HS-5 (cell line): ENCODE measurements at regions not wholly inside any gene's neighbourhood (a gene's known extent, or its start where the extent isn't known, plus 50 kb on each side); places are given as distances from the start of the nearest gene placed in this dataset.

ENCODE experiments used
- DNase-seq: peaks from one replicate; pipeline ENCODE4 v3.0.0-alpha.2; 2012; ENCODE audit warnings: low read depth

DNA sequence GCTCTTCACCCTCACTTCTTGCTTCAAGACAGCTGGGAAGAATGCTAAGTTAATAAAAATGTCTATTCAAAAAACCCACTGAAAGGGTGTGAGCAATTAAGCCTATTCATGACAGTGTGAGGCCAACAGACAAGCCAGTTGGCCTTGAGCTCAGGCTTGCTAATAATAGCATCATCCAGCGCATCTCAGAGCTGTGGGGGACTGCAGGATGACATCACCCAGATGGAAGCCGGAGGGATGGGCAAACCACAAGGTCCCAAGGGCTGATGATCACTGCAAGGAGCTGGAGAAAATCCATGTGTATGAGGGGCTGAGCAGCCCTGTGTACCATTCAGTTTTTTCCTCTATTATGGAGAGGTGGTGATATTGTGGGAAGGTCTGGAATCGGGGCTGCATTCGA lies 770.4 kb downstream of the TNS3 start:
- DNase-seq = peak; percentile 94

DNA sequence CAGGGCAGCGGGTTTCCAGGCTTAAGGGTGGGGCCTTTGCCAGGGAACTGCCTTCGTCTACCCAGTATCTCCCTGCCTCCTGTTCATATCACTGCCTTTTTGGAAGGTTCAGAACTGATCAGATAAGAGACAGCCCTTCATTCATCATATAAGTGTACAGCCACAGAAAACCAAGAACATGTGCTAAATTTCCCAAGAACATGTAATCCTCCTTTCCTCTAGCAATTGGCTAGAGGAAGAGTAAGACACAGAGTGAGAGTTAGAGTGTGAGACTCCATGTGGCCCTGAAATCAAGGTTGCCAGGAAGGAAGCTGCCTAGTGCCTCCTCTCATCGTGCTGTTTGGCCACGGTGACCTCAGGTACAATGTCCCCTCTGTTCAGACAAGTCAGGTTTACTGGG lies 770.9 kb downstream of the TNS3 start:
- DNase-seq = no peak

DNA sequence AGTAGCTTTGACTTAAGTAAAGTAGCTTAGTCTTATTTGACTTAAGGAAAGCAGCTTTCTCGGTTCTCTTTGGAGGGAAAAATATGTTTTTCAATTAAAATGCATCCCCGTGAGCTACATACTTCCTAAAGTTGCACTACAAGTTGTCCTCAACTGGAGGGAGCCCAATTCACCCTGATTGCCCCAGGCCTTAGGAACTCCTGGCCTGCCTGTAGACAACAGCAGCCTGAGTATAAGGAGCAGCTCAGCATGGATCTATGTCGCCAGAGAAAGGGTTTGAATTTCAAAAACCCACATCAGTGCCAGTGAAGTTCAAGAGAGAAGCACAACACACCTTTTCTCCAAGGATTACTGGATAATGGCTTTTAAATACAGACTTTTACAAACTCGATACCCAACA lies 772.0 kb downstream of the TNS3 start:
- no peak for DNase-seq

DNA sequence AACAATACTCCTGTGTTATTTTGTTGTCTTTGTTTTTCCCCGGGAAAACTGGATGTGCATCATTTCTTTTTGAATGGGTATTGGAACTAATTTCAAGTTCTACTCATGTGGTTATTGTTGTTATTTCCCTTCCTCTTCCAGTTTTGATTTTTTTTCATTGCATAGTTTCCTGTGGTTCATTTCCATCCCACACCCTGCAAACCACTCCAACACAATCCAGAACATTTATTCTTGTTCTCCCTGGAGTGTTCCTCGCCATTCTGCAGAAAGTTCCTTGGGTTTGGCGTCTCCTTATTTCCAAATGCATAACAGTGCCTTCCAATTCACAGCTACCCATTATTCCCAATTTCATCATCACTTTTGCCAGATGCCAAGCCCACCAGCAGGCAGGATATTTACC lies 775.1 kb downstream of the TNS3 start:
- DNase-seq = no peak

DNA sequence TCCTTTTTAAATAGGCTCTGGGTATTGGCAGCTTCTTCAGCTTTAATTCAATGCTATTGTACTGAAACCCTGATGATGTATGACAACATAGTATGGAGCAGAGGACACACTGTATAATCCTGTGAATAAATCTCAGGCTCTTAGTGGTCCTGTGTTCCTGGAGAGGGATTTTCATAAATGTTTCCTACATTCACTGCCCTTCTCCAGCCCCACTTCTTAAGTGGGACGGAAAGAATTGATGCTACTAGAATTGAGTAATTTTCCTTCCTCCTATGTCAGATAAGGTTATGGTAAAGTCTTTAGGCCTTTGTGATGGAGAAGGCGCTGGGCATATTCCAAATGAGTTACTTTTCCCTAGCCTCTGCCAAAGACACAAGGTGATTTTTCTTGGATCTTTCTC lies 779.4 kb downstream of the TNS3 start:
- DNase-seq = no peak

DNA sequence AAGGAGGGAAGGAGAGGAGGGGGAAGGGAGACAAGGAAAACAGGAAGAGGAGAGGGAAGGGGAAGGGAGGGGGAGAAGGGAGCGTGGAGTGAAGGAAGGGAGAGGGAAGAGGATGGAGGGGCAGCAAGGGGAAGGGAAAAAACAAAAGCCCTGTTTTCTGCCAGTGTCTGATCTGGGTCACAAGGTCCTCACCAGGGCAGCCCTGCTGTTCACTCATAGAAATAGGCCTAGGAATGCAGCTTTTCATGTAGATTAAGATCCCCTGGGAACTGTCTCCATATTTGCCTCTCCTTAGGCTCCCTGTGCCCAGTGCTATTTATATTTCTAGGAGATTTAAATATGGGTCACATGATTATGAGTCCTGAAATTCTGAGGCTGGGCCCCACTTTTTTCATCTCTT lies 790.7 kb downstream of the TNS3 start:
- DNase-seq = no peak

DNA sequence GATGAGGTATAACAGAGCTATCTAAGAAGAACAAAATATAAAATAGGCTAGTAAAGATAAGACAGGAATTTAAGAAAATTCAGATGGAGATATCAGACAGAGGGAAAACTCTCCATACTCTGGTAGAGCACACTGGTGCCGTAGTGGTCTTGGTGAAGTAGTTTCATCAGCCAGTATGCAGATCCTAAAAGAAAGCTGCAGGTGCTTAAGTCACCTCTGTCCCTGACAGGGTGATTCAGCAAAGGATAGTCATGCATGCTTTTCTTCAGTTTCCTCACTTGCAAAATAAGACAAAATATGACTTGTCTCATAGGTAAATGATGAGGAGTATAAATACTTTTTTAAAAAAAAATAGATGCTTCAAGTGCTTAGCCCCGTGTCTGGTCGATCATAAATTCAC lies 794.9 kb downstream of the TNS3 start:
- DNase-seq = no peak

DNA sequence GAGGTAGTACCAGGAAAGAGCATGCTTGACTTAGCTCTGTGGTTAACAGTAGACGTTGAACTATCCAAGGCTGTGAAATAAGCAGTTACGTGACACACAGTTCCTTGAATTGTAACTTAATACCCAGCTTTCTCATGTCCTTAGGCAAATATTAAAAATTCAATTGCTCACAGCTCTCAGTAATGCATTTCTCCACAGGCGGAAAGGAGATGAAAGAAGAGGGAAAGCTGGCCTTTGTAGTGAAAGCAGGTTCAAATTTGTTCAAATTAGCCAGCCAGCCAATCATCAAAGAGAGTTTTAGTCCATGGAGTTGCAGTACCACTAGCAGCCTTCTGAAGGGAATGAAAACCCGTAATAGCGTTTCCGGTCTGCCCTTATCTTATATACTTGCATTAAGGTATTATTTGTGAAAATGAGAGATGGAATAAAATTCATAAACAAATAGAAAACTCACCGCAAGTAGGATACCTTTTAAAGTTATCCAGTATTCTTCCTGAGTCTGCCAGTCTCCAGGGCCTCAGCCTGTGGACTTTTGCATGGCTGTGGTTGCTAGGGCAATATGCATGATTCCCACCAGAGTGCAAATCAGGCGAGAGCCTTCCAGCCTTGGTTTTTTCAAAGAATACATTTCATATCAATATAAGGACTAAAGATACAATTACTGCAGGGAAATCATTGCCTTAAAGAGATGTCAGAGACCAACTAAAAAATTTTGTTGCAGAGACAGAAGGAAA lies 795.5 kb downstream of the TNS3 start:
- DNase-seq = no peak

DNA sequence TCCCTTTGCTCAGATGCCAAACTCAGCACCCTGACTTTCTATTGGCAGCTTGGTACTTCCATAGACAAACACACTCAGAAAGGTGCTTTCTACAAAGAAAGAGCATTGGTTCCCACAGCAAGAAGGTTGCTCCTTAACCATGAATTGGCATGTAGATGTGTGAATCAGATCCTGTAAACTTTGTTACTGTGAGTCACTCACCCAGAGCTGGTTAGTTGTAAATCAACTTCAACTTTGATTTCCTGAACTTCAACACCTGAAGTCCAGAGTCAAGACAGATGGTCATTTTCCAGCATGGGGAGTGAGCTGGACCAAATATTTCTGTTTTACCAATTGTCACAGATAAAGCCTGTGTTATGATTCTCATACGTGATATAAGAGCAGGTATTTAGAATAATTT lies 797.2 kb downstream of the TNS3 start:
- DNase-seq = peak; percentile 60

DNA sequence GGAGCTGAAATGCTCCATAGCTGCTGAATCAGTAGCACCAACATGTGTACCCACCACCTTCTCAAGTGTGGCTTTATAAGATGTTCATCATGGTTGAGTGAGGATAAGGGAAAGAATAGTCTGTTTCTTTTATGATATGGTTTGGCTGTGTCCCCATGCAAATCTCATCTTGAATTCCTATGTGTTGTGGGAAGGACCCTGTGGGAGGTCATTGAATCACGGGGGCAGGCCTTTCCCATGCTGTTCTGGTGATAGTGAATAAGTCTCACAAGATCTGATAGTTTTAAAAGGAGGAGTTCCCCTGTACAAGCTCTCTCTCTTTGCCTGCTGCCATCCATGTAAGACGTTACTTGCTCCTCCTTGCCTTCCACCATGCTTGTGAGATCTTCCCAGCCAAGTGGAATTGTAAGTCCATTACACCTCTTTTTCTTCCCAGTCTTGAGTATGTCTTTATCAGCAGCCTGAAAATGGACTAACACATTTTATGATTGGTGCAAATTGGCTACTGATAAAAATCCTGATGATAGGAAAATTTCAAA lies 799.9 kb downstream of the TNS3 start:
- DNase-seq = no peak

DNA sequence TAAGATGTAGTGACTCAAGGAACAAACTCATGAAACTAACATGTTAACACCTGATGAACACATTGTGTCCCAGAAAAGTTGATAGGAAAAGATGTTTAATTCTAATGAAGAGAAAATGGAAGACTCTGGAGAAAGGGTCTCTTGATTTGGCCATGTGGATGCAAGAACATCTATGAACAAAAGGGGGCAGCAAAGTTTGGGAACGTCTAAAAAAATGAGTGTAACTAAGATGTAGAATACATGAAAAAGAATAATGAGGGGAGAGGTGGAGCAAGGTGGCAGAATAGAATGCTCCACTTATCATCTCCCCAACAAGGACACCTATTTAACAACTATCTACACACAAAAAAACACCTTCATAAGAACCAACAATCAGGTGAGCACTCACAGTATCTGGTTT lies 805.1 kb downstream of the TNS3 start:
- no peak for DNase-seq

DNA sequence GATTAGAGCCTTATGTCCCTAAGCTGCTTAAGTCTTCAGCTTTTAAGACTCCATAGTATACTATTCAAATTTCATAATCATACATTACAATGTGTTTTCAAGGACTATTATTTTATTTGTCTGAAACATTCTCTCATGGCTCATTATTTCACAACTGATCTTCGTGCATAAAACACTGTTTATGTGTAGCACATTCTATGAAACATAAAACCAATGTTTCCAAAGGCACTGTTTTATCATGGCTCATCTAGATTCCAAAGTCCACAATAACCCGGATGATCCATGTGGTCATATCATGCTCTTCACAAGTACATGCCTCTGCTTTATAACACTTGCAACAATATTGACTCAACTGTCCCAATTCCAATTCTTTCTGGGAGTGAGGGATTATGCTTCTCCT lies 806.1 kb downstream of the TNS3 start:
- DNase-seq = no peak

DNA sequence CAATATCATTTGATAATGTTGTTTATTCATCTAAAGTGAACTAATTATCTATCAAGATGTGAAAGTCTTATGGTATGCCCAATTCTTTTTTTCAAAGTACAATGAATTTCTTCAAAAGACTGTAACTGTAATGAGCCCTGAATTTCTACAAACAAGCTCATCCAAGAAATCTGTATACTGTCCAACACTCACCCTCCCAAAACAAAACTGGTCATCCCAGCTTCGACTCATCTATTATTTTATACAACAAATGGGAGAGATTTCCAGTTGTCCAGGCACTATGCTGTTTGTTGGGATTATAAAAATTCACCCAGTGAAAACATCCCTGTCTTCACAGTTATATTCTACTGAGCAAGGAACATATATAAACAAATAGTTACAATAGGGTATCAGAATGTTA lies 806.9 kb downstream of the TNS3 start:
- DNase-seq = no peak

DNA sequence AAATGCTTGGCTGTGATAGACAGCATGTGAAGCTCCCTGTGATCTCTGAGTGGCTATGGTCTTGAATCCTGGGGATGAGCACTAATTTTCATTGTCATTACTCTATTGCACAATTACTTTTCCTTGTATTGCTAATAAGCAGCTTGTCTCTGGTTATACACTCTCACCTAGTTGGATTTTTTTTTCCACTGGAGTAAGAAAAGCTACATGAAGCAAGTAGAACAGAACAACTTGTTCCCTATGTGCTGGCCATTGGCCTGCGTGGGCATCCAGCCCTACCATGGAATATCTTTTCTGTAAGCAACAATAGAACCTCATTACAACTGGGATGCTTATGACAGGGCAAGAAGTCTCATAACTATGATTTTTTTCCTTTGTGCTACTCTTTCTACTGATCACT lies 807.4 kb downstream of the TNS3 start:
- no peak for DNase-seq

DNA sequence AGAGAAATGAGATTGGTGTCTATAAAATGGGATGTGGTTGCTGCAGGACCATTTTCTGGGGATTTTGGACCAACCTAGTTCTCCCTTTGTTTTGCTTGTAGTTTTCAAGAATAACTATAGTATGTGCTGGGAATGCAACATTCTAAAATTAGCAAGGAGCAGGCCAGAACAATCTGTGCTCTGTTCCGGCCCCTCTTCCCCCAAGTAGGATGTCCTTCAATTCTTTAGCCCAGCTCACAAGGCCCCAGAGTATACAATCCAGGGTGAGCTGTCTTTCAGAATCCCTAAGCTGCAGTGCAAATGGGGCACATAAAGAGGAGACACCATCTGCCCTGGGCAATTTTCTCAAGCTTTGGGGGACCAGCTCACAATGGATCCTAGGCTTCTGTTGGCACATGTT lies 809.1 kb downstream of the TNS3 start:
- no peak for DNase-seq

DNA sequence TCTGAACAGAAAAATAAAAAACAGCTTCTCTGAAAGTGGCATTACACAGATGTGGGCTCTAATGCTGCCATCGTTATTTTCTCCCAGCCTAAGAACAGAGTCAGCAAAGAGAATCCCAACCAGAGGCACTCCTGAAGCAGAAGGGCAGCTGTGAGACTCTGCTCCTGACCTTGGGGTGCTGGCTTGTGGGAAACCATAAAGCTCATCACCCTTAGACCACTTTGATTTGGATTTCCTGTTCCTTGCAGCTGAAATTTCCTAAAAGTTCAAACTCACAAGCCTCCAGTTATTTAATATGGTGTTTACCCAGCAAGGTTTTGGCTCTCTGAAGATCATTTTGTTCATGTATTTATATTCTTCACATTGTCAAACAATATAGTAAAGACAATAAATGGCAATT lies 814.8 kb downstream of the TNS3 start:
- no peak for DNase-seq

DNA sequence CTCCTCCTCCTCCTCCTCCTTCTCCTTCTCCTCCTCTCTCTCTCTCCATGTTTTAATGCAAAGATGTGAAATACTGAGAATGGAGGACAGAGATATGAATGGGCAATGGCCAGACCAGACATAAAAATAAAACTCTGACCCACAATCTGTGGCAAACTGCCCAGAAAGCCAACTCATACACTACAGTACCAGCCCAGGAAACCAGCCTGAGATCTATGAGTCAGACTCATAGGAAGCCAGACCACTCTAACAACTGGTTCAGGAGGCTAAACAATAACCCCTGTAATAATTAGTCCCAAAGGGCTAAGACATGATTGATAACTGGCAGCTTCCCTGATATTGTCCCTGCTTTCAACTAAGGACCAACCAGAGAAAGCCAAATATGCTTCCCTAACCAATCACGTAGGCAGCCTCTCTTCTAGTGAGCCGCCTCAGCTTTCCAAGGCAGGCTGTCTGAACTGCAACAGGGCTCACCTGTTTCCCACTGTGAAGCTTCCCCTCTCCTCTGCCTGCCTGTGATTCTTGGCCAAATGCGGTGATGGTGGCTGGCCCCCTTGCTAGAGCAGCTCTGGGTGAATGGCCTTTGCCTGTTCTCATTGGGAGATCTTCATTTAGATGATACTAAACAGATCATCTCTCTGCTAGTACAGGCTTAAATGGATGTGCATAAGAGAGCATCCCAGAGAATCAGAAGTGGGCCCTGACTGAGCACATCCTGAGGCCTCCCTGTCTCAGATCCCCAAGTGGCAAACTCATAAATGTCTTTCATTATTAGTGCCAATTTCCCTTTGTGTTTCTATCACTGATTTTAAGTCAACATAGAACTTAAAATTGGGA lies 817.6 kb downstream of the TNS3 start:
- DNase-seq = peak; percentile 99

DNA sequence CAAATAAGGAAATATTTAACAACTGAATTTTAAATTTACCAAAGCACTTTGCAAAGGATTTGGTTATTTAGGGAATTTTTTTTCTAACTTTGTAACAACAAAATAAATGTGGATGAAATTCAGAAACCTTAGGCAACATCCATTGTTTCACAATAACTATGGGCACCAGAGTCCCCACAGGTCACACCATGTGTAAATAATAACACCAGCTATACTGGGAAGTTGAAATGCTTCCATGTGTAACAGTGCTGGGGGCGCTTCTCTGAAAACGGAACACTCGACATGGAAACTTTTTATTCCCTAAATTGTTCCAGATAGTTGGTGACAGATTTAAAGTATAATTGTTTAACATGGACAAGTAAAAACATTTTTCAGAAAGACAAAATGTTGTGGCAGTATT lies 818.6 kb downstream of the TNS3 start:
- DNase-seq = no peak

DNA sequence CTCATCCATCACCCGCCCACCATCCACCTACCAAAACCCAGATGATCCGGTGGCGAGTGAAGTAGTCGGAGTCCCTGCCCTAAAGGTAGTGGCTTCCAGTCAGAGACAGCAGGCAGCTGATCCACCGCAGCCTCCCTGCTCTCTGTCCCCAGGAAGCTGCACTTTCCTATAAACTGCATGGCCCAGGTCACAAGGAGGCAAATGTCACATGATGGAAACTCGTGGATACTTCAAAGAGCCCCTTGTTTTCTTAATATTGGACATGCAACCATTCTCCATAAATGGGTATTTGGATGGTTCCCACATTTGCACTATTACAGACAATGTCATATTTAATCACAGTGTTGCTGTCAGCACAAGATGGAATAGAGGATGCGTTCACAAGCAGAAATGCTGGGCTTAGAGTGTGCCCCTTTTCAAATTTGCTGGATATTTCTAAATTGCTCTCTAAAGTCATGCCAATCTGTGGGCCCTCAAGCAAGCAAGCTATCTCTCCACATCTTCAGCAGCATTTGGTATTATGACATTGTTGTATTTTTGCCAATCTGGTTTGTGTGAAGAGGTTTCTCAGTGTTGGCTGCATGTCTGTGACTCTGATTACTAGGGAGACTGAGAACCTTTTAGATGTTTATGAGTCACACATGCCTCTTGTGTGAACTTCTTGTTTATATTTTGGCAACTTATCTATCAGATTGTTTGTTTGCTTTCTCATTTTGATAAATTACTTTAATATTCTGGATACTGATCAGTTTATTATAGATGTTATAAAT lies 822.0 kb downstream of the TNS3 start:
- no peak for DNase-seq

DNA sequence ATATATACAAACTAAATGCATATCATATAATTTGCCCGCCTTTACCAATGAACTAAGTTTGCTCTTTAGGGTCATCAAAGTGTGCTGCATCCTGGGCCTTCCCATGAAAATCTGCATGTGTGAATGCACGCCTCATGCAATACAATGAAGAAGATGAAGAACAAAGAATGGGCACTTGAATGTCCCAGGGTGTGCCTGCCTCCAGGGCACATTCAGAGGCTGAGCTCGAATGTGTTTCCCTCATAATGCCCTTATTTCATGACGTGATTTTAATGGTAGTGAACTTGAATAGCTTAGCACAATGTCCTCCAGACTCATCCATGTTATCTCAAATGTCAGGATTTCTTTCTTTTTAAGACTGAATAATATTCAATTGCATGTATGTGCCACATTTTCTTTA lies 824.9 kb downstream of the TNS3 start:
- DNase-seq = no peak

DNA sequence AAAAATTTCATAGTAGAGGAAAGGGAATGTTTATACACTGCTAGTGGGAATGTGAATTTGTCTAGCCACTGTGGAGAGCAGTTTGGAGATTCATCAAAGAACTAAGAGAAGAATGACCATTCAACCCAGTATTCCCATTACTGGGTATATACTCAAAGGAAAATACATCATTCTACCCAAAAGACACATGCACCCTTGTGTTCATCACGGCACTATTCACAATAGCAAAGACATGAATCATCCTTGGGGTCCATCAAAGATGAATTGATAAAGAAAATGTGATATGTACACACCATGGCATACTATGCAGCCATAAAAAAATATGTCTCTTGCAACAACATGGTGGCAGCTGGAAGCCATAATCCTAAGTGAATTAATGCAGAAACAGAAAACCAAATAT lies 825.7 kb downstream of the TNS3 start:
- no peak for DNase-seq

DNA sequence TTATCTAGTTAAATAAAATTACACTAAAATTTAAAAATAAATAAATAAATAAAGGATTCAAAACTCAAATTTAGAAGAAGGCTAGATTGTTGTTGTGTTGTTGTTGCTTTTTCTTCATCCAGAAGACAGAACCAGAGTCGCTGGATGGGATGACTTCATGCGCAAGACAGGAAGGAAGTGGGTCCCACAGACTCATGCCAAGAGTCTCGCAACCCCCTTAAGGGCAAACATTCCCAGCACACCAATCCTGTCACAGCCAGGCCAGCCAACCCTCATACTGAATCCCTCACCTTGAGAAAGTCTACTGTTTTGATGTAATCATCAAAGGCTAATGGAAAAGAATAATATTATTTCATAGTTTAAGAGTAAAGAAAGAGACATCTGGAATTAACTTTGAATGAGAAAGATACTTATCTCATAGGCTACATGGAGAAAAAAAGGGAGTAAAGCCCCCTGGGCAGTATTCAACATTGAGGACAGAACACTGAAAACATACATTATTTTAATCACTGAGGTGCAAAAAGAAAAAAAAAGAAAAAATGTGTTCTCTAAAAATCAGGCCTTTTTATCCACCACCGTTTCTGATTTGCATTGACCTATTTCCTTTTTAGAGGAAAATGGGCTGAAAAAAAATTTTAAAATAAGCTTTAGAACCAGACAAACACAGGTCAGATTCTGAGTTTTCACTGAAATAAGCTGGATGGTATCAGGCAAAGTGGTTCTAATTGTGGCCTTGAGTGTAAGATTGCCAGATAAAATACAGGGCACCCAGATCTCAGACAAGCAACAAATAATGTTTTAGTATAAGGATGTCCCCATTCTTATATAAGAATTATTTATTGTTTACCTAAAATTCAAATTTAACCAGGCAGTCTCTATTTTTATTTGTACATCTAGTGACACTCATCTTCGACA lies 826.5 kb downstream of the TNS3 start:
- DNase-seq = no peak
